ENCODE measurements at regions not wholly inside any gene's neighbourhood (a gene's known extent, or its start where the extent isn't known, plus 50 kb on each side); places are given as distances from the start of the nearest gene placed in this dataset.

DNA sequence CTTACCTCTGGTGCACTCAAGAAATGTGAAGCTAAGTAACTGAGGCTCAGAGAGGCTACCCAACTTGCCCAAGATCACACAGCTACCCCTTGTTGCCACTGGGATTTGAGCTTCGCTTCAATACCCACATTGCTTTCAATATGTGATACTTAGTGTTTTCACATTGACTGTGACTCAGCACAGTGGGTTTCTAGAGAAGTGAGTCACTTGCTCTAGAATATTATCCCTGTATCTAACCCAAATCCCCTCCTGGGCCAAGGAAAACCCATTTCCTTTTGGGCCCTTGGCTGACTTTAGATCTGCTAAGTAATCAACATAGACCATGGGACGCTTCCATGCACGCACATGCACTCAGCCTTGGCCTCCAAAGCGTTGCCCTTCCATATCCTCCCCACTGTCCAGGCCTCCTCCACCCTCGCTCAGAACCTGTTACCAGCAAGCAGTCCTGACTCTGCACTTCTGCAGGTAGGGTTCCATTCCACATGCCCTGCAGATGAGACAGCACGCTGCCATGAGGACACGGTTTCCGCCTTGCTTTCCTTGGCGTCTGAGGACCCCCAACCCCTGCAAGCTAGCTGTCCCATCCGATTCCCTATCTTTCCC lies 87.7 kb upstream of the CHST15 start:
- Histone ChIP-seq H3K9me3 (no peaks in the 10 kb centered on the region), H3K4me3 (no peak overlapping the region), H3K36me3 (ENCODE audit: low read depth) (no peaks in the 10 kb centered on the region), H3K4me1 (ENCODE audit: low read depth) (no peaks in the 10 kb centered on the region)
- no peak for TF ChIP-seq CTCF (IDR thresholded peaks at IDR 0.05)
- ATAC-seq (no peak), DNase-seq (no peak)
- intact Hi-C loops (cut with DNase I, micrococcal nuclease), result no loop called here

GRCh38 chr10:124180044-124180745 lies 86.8 kb upstream of the CHST15 start:
- Histone ChIP-seq H3K4me1 (ENCODE audit: low read depth) (no peaks in the 10 kb centered on the region), H3K36me3 (ENCODE audit: low read depth) (no peaks in the 10 kb centered on the region), H3K9me3 (no peaks in the 10 kb centered on the region), H3K4me3 (no peak overlapping the region)
- no peak for DNase-seq
- TF ChIP-seq CTCF (IDR thresholded peaks at IDR 0.05), result no peak
- intact Hi-C loops (cut with DNase I, micrococcal nuclease), result no loop called here
- no peak for ATAC-seq

DNA sequence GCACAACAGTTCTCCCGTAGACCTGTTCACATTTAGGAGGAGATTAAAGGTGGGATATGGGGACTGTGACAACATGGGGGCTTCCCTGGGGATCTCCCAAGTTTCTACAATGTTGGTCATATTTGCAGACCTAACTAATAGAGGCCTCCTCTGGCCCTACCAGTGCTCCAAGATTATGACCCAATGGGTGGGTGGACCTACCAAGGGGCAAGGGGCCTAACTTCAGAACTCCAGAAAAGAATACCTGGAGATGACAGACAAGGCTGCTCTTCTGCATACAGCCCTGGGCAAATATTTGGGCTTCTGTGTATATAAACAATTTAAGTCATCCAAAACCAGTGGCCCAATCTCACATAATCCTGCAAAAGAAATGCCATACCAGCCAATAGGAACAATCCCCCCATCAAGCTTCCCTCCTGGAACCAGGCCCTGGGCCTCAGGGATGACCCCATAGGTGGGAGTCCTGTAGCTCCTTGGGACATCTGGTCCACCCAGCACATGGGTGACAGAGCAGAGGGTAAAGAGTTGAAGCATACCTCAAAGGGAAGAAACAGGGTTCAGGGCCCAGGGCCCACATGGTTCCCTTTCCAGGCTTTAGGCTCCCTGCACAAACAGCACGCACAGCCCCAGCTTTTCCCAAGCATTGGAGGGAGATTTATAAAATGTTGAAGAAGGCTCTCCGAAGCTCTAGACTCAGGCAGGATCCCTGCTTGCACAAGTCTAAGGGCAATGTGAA lies 86.1 kb upstream of the CHST15 start:
- H3K4me1 ChIP-seq (ENCODE audit: low read depth), result no peaks in the 10 kb centered on the region
- TF ChIP-seq CTCF (IDR thresholded peaks at IDR 0.05), result no peak
- no peaks in the 10 kb centered on the region for H3K36me3 ChIP-seq (ENCODE audit: low read depth)
- ATAC-seq (no peak), DNase-seq (no peak)
- intact Hi-C loops (cut with DNase I, micrococcal nuclease), result no loop called here
- H3K4me3 ChIP-seq, result no peak overlapping the region
- H3K9me3 ChIP-seq, result no peaks in the 10 kb centered on the region

GRCh38 chr10:124177180-124177518 lies 83.8 kb upstream of the CHST15 start:
- no peak overlapping the region for H3K4me3 ChIP-seq
- TF ChIP-seq CTCF (IDR thresholded peaks at IDR 0.05), result no peak
- H3K9me3 ChIP-seq, result no peaks in the 10 kb centered on the region
- DNase-seq, result no peak
- intact Hi-C loops (cut with DNase I, micrococcal nuclease), result no loop called here
- ATAC-seq, result no peak
- H3K36me3 ChIP-seq (ENCODE audit: low read depth), result no peaks in the 10 kb centered on the region
- no peaks in the 10 kb centered on the region for H3K4me1 ChIP-seq (ENCODE audit: low read depth)

- intact Hi-C loops (cut with DNase I, micrococcal nuclease), result no loop called here
- ATAC-seq (no peak), DNase-seq (no peak)
- Histone ChIP-seq H3K4me1 (ENCODE audit: low read depth) (no peaks in the 10 kb centered on the region), H3K36me3 (ENCODE audit: low read depth) (no peaks in the 10 kb centered on the region), H3K4me3 (no peak overlapping the region), H3K9me3 (no peaks in the 10 kb centered on the region)
- TF ChIP-seq CTCF (IDR thresholded peaks at IDR 0.05), result no peak
These were observed 83.2 kb upstream of the CHST15 start for GRCh38 chr10:124176349-124177179.
